Brain microvascular endothelial cell (primary cell): ENCODE measurements at regions not wholly inside any gene's neighbourhood (a gene's known extent, or its start where the extent isn't known, plus 50 kb on each side); places are given as distances from the start of the nearest gene placed in this dataset.

Experiments used
- DNase-seq: peaks from one replicate; pipeline ENCODE4 v3.0.0-alpha.2; 2020
- H3K27ac ChIP-seq: fragments of 250-450 bp; sonication (Bioruptor Pico); 2 replicates; pipeline ENCODE4 v1.5.1; 2020; ENCODE audit warnings: mild to moderate bottlenecking, moderate library complexity
- H3K27me3 ChIP-seq: fragments of 250-450 bp; sonication (Bioruptor Pico); replicated peaks from 2 replicates; pipeline ENCODE4 v1.5.1; 2020; ENCODE audit warnings: mild to moderate bottlenecking
- H3K36me3 ChIP-seq: fragments of 250-450 bp; sonication (Bioruptor Pico); replicated peaks from 2 replicates; pipeline ENCODE4 v1.5.1; 2020; ENCODE audit warnings: mild to moderate bottlenecking
- H3K4me3 ChIP-seq: 2 replicates; pipeline ENCODE4 v1.5.1; 2011; ENCODE audit warnings: low read depth, mild to moderate bottlenecking, control low read depth, low read length, moderate library complexity
- in situ Hi-C: cut with HindIII; loops from 2 replicates; pipeline ENCODE4 v1.10.0; 2017; ENCODE audit warnings: low sequenced_read_pairs, low pct_ligation_motif_present
- TF ChIP-seq, protein P1 (sequence below): IDR thresholded peaks from 2 replicates; pipeline ENCODE4 v1.5.1; 2011; ENCODE audit warnings: low read depth, mild to moderate bottlenecking, moderate library complexity, low read length, control low read depth, inconsistent platforms; ENCODE audit errors: missing control alignments

GRCh38 chr1:104291156-104291555 lies 541.5 kb downstream of the AMY1C start:
- in situ Hi-C loops, result no loop called here
- no peak overlapping the region for H3K27ac ChIP-seq
- TF ChIP-seq, protein P1, sequence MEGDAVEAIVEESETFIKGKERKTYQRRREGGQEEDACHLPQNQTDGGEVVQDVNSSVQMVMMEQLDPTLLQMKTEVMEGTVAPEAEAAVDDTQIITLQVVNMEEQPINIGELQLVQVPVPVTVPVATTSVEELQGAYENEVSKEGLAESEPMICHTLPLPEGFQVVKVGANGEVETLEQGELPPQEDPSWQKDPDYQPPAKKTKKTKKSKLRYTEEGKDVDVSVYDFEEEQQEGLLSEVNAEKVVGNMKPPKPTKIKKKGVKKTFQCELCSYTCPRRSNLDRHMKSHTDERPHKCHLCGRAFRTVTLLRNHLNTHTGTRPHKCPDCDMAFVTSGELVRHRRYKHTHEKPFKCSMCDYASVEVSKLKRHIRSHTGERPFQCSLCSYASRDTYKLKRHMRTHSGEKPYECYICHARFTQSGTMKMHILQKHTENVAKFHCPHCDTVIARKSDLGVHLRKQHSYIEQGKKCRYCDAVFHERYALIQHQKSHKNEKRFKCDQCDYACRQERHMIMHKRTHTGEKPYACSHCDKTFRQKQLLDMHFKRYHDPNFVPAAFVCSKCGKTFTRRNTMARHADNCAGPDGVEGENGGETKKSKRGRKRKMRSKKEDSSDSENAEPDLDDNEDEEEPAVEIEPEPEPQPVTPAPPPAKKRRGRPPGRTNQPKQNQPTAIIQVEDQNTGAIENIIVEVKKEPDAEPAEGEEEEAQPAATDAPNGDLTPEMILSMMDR, result no peak
- no peak overlapping the region for H3K4me3 ChIP-seq
- no peak for DNase-seq
- no peaks in the 10 kb centered on the region for H3K36me3 ChIP-seq
- H3K27me3 ChIP-seq, result no peaks in the 10 kb centered on the region

- Histone ChIP-seq H3K27me3 (no peaks in the 10 kb centered on the region), H3K36me3 (no peaks in the 10 kb centered on the region), H3K4me3 (no peak overlapping the region), H3K27ac (no peak overlapping the region)
- TF ChIP-seq, protein P1, result no peak
- DNase-seq, result no peak
- in situ Hi-C loops, result no loop called here
These were observed 544.6 kb downstream of the AMY1C start for GRCh38 chr1:104294259-104294658.

GRCh38 chr1:104295511-104295910 lies 545.8 kb downstream of the AMY1C start:
- DNase-seq, result no peak
- no peak overlapping the region for H3K4me3 ChIP-seq
- H3K27ac ChIP-seq, result no peak overlapping the region
- in situ Hi-C loops, result no loop called here
- no peaks in the 10 kb centered on the region for H3K27me3 ChIP-seq
- TF ChIP-seq, protein P1, result no peak
- no peaks in the 10 kb centered on the region for H3K36me3 ChIP-seq

GRCh38 chr1:104309673-104310072 lies 560.0 kb downstream of the AMY1C start:
- in situ Hi-C loops, result no loop called here
- H3K27me3 ChIP-seq, result no peaks in the 10 kb centered on the region
- no peak overlapping the region for H3K27ac ChIP-seq
- TF ChIP-seq, protein P1, result no peak
- DNase-seq, result no peak
- no peak overlapping the region for H3K4me3 ChIP-seq
- H3K36me3 ChIP-seq, result no peaks in the 10 kb centered on the region

DNA sequence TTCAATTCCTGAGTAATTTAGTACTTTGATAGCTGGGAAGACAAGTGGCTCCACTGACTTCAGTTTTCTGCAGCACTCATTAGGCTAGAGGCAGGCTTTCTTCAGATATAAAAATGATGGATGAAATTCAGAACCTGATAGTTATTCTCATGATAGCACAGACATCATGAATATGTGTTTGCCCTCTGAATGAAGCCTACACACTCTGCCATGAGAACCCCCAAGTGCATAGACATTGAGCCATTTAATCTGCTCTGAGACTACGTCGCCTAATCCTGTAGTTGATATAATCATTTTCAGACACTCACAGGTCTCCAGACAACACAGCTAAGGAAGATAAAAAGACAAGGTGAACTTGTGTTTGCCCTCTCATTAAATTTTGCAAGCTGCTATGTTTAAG lies 566.1 kb downstream of the AMY1C start:
- no peaks in the 10 kb centered on the region for H3K36me3 ChIP-seq
- H3K27ac ChIP-seq, result no peak overlapping the region
- DNase-seq, result no peak
- TF ChIP-seq, protein P1, result no peak
- no peaks in the 10 kb centered on the region for H3K27me3 ChIP-seq
- in situ Hi-C loops, result no loop called here
- no peak overlapping the region for H3K4me3 ChIP-seq

DNA sequence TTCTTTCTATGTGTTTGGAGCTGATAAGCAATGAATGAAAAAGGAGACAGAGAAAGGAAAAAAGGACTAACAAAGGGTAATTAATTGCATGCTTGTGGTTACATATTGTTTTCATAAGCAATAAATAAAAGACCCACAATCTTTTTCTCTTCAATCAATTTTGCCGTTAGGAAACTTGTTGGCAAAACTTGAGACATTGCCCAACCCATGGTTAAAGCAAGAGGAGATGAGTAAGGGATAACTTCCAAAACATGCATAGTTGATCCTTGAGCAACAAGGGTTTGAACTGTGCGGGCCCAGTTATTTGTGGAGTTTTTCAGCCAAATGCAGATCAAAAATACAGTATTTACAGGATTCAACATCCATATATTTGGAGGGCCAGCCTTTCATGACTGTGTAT lies 572.4 kb downstream of the AMY1C start:
- TF ChIP-seq, protein P1, result no peak
- no peaks in the 10 kb centered on the region for H3K27me3 ChIP-seq
- H3K36me3 ChIP-seq, result no peaks in the 10 kb centered on the region
- no peak overlapping the region for H3K4me3 ChIP-seq
- DNase-seq, result no peak
- no peak overlapping the region for H3K27ac ChIP-seq
- in situ Hi-C loops, result no loop called here
